ENCODE measurements at regions not wholly inside any gene's neighbourhood (a gene's known extent, or its start where the extent isn't known, plus 50 kb on each side); places are given as distances from the start of the nearest gene placed in this dataset.

- TF ChIP-seq POLR2A (IDR thresholded peaks at IDR 0.05; ENCODE audit: low read depth, low read length) (no peak), POLR2AphosphoS5 (IDR thresholded peaks at IDR 0.05; ENCODE audit: low read depth, low read length) (no peak), TAF1 (IDR thresholded peaks at IDR 0.05; ENCODE audit: borderline replicate concordance, low read depth, low read length) (no peak)
These were observed 69.5 kb upstream of the FNDC3A start for GRCh38 chr13:48906200-48906599.
